SW480 (cell line): ENCODE measurements at regions not wholly inside any gene's neighbourhood (a gene's known extent, or its start where the extent isn't known, plus 50 kb on each side); places are given as distances from the start of the nearest gene placed in this dataset.
"Not testable (repeated sequence)": the region's sequence is repeated elsewhere in the genome, so short reads cannot be mapped to it uniquely, and the experiment has no call there.

Experiments used
- DNase-seq: peaks from one replicate; pipeline ENCODE4 v3.0.0-alpha.2; 2016; ENCODE audit warnings: low spot score

DNA sequence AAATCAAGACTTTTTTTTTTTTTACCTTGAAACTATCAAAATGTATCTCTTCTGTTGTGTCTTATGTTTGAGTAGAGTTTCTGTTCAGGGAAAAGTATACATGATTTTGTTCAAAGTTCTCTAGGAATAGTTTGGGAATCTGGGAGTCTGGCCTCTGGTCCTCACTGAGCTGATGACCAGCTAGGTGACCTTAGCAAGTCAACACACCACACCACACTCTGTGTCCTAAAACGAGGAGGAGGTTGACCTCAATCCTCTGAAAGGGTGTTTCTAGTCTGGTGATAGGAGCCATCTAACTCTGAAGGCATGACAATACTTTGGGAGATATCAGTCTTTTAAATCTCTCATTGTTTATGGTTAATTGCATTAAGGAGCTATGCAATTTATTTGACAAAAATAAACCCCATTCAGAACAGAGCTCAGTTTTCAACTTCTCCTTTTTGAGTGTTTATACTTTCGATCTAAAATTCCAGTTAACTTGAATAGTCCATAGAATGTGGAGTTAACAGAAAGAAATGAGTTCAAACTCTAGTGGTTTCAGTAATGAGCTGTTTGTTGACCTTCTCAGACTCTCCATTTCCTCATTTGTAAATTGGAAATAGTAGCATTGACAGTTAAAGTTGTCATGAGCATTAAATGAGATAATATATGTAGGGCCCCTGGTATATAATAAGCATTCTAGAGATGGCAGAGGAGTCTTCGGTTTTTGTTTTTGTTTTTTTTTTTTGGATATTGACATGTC is 112.2 kb upstream of the LRRN1 start:
- no peak for DNase-seq

GRCh38 chr3:3685721-3686120 is 113.5 kb upstream of the LRRN1 start:
- DNase-seq: no peak

DNA sequence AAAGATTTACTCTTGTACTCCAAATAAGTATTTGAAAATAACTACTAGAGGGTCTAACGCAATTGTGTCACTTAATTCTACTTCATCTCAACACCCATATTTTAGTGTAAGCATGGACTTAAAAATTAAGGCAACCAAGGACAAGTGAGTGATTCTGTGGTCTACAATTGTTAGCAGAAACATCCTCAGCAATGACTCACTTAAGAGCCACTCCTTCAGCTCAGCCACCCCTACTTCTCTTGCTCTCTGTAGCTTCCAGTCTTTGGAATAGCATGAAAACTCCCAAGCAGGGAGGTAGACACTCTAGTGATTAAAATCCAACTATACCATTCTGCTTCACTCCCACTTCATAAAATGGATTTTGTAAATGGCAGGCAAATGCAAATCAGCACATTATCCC is 116.0 kb upstream of the LRRN1 start:
- DNase-seq: peak; percentile 8

- no peak for DNase-seq
Observed at GRCh38 chr3:3675801-3676200, 123.4 kb upstream of the LRRN1 start.

DNA sequence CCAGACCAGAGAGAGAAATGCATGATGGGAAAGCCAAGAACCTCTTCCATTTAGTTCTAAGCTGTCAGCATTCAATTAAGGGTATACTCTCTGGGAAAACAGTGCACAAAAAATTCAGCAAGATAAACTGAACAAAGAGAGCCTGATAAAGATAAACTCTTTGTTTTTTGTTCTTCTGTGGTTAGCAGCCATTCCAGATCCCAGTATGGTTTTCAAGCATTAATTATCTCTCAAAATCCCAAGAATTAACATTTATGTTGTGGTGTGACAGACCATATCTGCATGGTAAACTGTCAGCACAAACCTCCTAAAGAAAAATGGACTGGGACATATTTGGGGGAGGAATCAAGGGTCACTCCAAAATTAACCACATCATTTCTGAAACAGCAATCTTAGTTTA is 124.0 kb upstream of the LRRN1 start:
- DNase-seq: no peak

GRCh38 chr3:3666664-3667063 is 132.6 kb upstream of the LRRN1 start:
- no peak for DNase-seq

- DNase-seq: no peak
Observed at GRCh38 chr3:3665961-3666640, 133.1 kb upstream of the LRRN1 start.

- DNase-seq: peak; percentile 2
Observed at GRCh38 chr3:3665546-3665945, 133.7 kb upstream of the LRRN1 start.

GRCh38 chr3:3664935-3665334 is 134.3 kb upstream of the LRRN1 start:
- peak; percentile 6 for DNase-seq

DNA sequence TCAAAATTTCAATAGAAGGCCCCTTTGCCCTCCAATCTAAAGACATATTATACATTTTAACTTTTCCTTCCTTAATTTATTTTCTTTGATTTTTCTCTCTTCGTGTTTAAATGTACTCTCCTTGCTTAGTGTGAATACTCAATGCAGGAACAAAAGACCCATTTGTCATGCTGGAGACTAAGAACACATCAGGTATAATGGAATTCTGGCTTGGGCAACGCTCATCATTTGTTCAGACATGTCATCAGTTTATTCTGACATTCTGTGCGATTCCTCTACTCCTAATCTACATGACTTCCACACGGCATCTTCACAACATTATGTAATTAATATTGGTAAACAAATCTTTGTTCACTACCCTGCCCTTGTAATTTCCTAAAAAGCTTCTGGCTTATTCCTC is 136.6 kb upstream of the LRRN1 start:
- DNase-seq: no peak

DNA sequence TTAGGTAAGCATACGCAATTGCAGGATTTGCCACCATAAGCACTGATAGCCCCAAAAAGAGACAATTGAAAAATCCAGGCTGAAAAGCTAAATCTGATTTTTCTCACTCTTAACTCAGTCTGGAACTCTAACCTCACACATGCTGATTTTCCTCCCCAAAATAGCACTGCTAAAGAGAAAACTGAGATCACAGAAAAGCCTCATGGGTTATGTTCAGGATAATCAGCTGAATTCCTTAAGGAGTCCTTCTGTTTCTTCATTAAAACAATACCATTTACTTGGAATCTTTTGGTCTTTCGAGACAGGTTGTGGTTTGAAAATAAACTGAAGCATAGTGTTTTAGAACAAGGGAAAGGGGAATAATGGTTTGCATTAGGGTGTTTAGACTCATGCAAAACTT is 144.3 kb upstream of the LRRN1 start:
- no peak for DNase-seq

DNA sequence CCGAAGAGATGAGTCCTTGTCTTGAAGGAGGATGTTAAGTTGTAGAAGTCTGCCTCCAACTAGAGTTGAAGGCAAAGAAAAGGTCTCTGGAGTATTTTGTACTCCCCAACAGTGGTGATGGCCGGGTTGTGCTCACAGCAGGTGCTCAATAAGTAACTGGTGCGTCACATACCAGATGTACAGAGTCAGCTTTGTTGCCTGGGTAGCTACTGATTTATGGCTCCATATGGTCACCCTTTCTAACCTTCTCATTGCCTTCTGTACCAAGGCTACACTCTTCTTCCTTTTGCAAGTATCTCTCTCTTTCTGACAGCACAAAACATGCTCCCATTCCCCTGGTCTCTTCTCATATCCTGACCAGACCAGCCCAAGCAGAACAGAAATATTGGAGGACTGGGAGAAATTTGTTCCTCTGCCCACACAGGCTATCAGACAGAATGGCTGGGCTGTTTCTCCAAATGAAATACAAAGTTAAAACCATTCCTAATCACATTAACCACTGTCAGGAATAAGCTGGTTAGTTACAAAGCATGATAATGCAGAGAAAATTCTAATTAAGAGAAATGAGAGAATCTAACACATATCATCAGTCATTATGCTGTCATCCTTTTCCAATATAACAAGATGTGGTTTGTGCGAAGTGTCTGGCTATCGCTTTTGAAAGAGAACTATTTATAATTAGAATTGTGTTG is 150.1 kb upstream of the LRRN1 start:
- DNase-seq: no peak

GRCh38 chr3:3646934-3647333 is 152.3 kb upstream of the LRRN1 start:
- DNase-seq: no peak

DNA sequence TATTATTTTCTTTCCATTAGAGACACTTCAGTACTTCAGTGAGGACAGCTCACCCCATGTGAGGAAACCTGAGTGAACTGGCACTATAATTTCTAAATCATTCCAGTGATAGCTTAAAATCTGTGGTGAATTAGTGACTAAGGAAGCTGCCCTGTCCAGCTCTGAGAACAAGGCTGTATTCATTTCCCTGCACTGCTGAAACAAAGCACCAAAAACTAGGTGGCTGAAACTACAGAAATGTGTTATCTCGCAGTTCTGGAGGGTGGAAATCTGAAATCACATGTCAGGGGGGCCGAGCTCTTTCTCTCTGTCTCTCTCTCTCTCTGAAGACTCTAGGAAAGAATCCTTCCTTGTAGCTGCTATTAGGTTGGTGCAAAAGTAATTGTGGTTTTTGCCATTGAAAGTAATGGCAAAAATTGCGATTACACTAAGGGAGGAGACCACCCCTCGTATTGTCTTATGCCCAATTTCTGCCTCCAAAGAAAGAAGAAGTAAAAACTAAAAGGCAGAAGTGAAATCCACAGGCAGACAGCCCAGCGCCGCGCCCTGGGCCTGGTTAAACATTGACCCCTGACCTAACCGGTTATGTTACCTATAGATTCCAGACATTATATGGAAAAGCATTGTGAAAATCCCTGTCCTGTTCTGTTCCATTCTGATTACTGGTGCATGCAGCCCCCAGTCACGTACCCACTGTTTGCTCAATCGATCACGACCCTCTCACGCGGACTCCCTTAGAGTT is 153.0 kb upstream of the LRRN1 start:
- not testable (repeated sequence) for DNase-seq

- DNase-seq: no peak
Observed at GRCh38 chr3:3641877-3642455, 157.3 kb upstream of the LRRN1 start.

GRCh38 chr3:3639078-3639477 is 160.2 kb upstream of the LRRN1 start:
- DNase-seq: no peak

GRCh38 chr3:3636815-3637214 is 162.4 kb upstream of the LRRN1 start:
- no peak for DNase-seq

DNA sequence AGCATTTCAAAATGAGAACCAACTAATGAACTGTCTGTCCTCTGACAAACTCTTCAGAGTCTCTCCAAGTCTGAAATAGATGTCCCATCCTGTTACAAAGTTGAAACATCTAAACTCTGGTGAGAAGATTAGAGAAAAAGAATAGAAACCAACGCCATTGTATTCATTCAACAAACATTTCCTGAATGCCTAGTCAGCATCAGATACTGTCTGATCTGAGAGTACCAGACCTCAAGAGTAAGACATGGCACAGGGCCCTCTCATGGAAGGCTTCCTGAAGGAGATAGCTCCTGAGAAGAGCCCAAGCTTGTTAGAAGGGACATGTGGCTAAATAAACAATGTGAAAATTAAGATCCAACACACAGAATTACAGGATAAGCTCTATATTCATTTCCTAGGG is 164.1 kb upstream of the LRRN1 start:
- DNase-seq: no peak

GRCh38 chr3:3634326-3634725 is 164.9 kb upstream of the LRRN1 start:
- DNase-seq: no peak

- DNase-seq: no peak
Observed at GRCh38 chr3:3633761-3634160, 165.5 kb upstream of the LRRN1 start.

DNA sequence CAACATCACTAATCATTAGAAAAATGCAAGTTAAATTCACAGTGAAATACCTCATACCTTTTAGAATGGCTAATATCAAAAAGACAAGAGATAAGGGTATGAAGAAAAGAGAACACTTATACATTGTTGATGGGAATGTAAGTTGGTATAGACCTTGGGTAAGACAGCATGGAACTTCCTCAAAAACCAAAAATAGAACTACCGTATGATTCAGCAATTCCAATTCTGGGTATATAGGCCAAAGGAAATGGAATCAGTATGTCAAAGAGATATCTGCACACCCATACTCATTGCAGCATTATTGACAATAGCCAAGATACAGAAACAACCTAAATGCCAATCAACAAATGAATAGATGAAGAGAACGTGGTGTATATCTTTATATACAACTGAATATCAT is 166.8 kb upstream of the LRRN1 start:
- no peak for DNase-seq

- DNase-seq: no peak
Observed at GRCh38 chr3:3631114-3631513, 168.1 kb upstream of the LRRN1 start.
